ENCODE measurements at regions not wholly inside any gene's neighbourhood (a gene's known extent, or its start where the extent isn't known, plus 50 kb on each side); places are given as distances from the start of the nearest gene placed in this dataset.
"Not testable (repeated sequence)": the region's sequence is repeated elsewhere in the genome, so short reads cannot be mapped to it uniquely, and the experiment has no call there.

DNA sequence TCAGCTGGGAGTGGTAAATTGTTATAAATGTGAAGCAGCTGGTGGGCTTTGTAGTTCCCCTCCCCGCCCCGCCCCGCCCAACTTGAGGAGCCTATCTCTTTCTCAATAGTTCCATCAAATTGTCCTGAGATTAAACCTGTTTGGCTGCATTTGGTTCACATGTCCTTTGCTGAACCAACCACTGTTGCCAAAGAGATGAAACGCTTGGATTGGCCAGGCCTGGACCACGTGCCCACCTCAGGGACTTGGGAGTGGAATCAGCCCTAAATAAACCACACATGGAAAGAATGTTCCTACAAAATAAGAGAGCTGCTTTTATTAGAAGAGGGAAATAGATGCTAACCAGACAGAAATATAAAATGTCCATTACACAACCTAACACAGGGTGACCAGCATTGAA, 424.9 kb upstream of the KAZN start:
- H2AFZ ChIP-seq (ENCODE audit: low read length) = no peak overlapping the region
- WGBS, 2 donors (ENCODE audit: extremely low coverage in 2 of 2, insufficient read length in 2 of 2, insufficient replicate concordance in 1 of 2) = no CpG with 5 or more reads among the region's 5 CpGs
- no peak overlapping the region for H2BK120ac ChIP-seq (ENCODE audit: low read depth, low read length)
- H3K14ac ChIP-seq (ENCODE audit: low read length) = no peak overlapping the region
- DNase-seq (ENCODE audit: low spot score) = no peak
- H2BK5ac ChIP-seq (ENCODE audit: low read length) = no peak overlapping the region
- no peak overlapping the region for H4K8ac ChIP-seq (ENCODE audit: low read depth, low read length)
- no peak overlapping the region for H3K4me2 ChIP-seq (ENCODE audit: insufficient read depth, low read length, poor library complexity, severe bottlenecking)
- H3K9ac ChIP-seq (ENCODE audit: low read depth, low read length, poor library complexity) = no peak overlapping the region
- H3K4ac ChIP-seq (ENCODE audit: low read length) = no peak overlapping the region
- H2BK12ac ChIP-seq (ENCODE audit: low read length) = no peak overlapping the region
- no peak overlapping the region for H3K23ac ChIP-seq (ENCODE audit: low read depth, low read length, poor library complexity)
- no peak overlapping the region for H3K18ac ChIP-seq (ENCODE audit: low read length)
- H3K4me3 ChIP-seq (ENCODE audit: low read length in 2 of 2) = no peak overlapping the region
- no peak overlapping the region for H4K91ac ChIP-seq (ENCODE audit: low read depth, low read length, poor library complexity)
- H2AK5ac ChIP-seq (ENCODE audit: low read depth, low read length) = no peak overlapping the region
- no peak overlapping the region for H2BK15ac ChIP-seq (ENCODE audit: low read length)
- H3K36me3 ChIP-seq (replicated peaks in 1 of 2; ENCODE audit: control insufficient read depth in 2 of 2, insufficient read depth in 2 of 2, low read length in 2 of 2) = peaks cover 0 to 2% of the 10 kb centered on the region in 2 donors
- no peak overlapping the region for H3K27ac ChIP-seq (replicated peaks; ENCODE audit: low read length)
- peaks cover 0 to 1% of the 10 kb centered on the region in 2 donors for H3K4me1 ChIP-seq (ENCODE audit: control insufficient read depth in 2 of 2, insufficient read depth in 1 of 2, low read depth in 1 of 2, low read length in 2 of 2)
- H3K9me3 ChIP-seq (replicated peaks in 1 of 2; ENCODE audit: control insufficient read depth in 2 of 2, insufficient read depth in 1 of 2, low read depth in 1 of 2, low read length in 2 of 2) = peaks cover 2 to 8% of the 10 kb centered on the region in 2 donors
- peaks cover 0 to 10% (median 0%) of the 10 kb centered on the region in 3 experiments for H3K27me3 ChIP-seq (ENCODE audit: control insufficient read depth in 3 of 3, insufficient read depth in 3 of 3, low read depth in 1 of 3, low read length in 3 of 3)
- H3K79me1 ChIP-seq (ENCODE audit: low read depth, low read length) = no peaks in the 10 kb centered on the region

DNA sequence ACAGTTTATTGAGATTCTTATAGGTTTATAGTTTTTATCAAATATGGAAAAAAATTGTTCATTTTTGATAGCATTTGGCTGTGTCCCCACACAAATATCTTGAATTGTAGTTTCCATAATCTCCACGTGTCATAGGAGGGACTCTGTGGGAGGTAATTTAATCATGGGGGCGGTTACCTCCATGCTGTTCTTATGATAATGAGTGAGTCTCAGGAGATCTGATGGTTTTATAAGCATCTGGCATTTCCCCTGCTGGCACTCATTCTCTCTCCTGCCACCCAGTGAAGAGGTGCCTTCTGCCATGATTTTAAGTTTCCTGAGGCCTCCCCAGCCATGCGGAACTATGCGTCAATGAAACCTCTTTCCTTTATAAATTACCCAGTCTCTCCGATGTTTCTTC, 420.6 kb upstream of the KAZN start:
- H3K4me3 ChIP-seq (ENCODE audit: low read length in 2 of 2); H3K9ac ChIP-seq (ENCODE audit: low read depth, low read length, poor library complexity); H3K23ac ChIP-seq (ENCODE audit: low read depth, low read length, poor library complexity); H3K79me1 ChIP-seq (ENCODE audit: low read depth, low read length); H2BK120ac ChIP-seq (ENCODE audit: low read depth, low read length); H2AK5ac ChIP-seq (ENCODE audit: low read depth, low read length); H2AFZ ChIP-seq (ENCODE audit: low read length); H2BK12ac ChIP-seq (ENCODE audit: low read length); H2BK15ac ChIP-seq (ENCODE audit: low read length); H3K4me2 ChIP-seq (ENCODE audit: insufficient read depth, low read length, poor library complexity, severe bottlenecking); H3K4ac ChIP-seq (ENCODE audit: low read length); H3K36me3 ChIP-seq (replicated peaks in 1 of 2; ENCODE audit: control insufficient read depth in 2 of 2, insufficient read depth in 2 of 2, low read length in 2 of 2); DNase-seq (ENCODE audit: low spot score); H3K9me3 ChIP-seq (replicated peaks in 1 of 2; ENCODE audit: control insufficient read depth in 2 of 2, insufficient read depth in 1 of 2, low read depth in 1 of 2, low read length in 2 of 2); H4K8ac ChIP-seq (ENCODE audit: low read depth, low read length); H4K91ac ChIP-seq (ENCODE audit: low read depth, low read length, poor library complexity); H2BK5ac ChIP-seq (ENCODE audit: low read length); H3K14ac ChIP-seq (ENCODE audit: low read length); H3K27ac ChIP-seq (replicated peaks; ENCODE audit: low read length); H3K27me3 ChIP-seq (ENCODE audit: control insufficient read depth in 3 of 3, insufficient read depth in 3 of 3, low read depth in 1 of 3, low read length in 3 of 3); H3K18ac ChIP-seq (ENCODE audit: low read length): not testable (repeated sequence)
- WGBS, 2 donors (ENCODE audit: extremely low coverage in 2 of 2, insufficient read length in 2 of 2, insufficient replicate concordance in 1 of 2) = no CpG with 5 or more reads among the region's 5 CpGs
- H3K4me1 ChIP-seq (ENCODE audit: control insufficient read depth in 2 of 2, insufficient read depth in 1 of 2, low read depth in 1 of 2, low read length in 2 of 2) = peaks cover 4 to 12% of the 10 kb centered on the region in 2 donors

- H3K18ac ChIP-seq (ENCODE audit: low read length) = no peak overlapping the region
- H4K8ac ChIP-seq (ENCODE audit: low read depth, low read length) = no peak overlapping the region
- peaks cover 0 to 2% of the 10 kb centered on the region in 2 donors for H3K9me3 ChIP-seq (replicated peaks in 1 of 2; ENCODE audit: control insufficient read depth in 2 of 2, insufficient read depth in 1 of 2, low read depth in 1 of 2, low read length in 2 of 2)
- H3K4me3 ChIP-seq (ENCODE audit: low read length in 2 of 2) = no peak overlapping the region
- H3K36me3 ChIP-seq (replicated peaks in 1 of 2; ENCODE audit: control insufficient read depth in 2 of 2, insufficient read depth in 2 of 2, low read length in 2 of 2) = no peaks in the 10 kb centered on the region
- H2BK5ac ChIP-seq (ENCODE audit: low read length) = no peak overlapping the region
- peaks cover 0 to 4% (median 0%) of the 10 kb centered on the region in 3 experiments for H3K27me3 ChIP-seq (ENCODE audit: control insufficient read depth in 3 of 3, insufficient read depth in 3 of 3, low read depth in 1 of 3, low read length in 3 of 3)
- no peak overlapping the region for H3K27ac ChIP-seq (replicated peaks; ENCODE audit: low read length)
- no peak overlapping the region for H4K91ac ChIP-seq (ENCODE audit: low read depth, low read length, poor library complexity)
- no peak overlapping the region for H3K23ac ChIP-seq (ENCODE audit: low read depth, low read length, poor library complexity)
- H2BK120ac ChIP-seq (ENCODE audit: low read depth, low read length) = no peak overlapping the region
- H3K4me1 ChIP-seq (ENCODE audit: control insufficient read depth in 2 of 2, insufficient read depth in 1 of 2, low read depth in 1 of 2, low read length in 2 of 2) = peaks cover 5 to 21% of the 10 kb centered on the region in 2 donors
- H2BK15ac ChIP-seq (ENCODE audit: low read length) = no peak overlapping the region
- WGBS, 2 donors (ENCODE audit: extremely low coverage in 2 of 2, insufficient read length in 2 of 2, insufficient replicate concordance in 1 of 2) = no CpG with 5 or more reads among the region's 4 CpGs
- H3K14ac ChIP-seq (ENCODE audit: low read length) = no peak overlapping the region
- no peaks in the 10 kb centered on the region for H3K79me1 ChIP-seq (ENCODE audit: low read depth, low read length)
- no peak overlapping the region for H3K4ac ChIP-seq (ENCODE audit: low read length)
- DNase-seq (ENCODE audit: low spot score) = no peak
- H3K4me2 ChIP-seq (ENCODE audit: insufficient read depth, low read length, poor library complexity, severe bottlenecking) = no peak overlapping the region
- no peak overlapping the region for H2AFZ ChIP-seq (ENCODE audit: low read length)
- no peak overlapping the region for H2BK12ac ChIP-seq (ENCODE audit: low read length)
- no peak overlapping the region for H2AK5ac ChIP-seq (ENCODE audit: low read depth, low read length)
- no peak overlapping the region for H3K9ac ChIP-seq (ENCODE audit: low read depth, low read length, poor library complexity)
Observed at GRCh38 chr1:14180738-14181137, 417.7 kb upstream of the KAZN start.

- Histone ChIP-seq H2BK5ac (ENCODE audit: low read length) (no peak overlapping the region), H2AFZ (ENCODE audit: low read length) (peak overlapping the region; percentile 39), H3K27ac (replicated peaks; ENCODE audit: low read length) (peak overlapping the region; percentile 39), H3K9ac (ENCODE audit: low read depth, low read length, poor library complexity) (no peak overlapping the region), H2BK120ac (ENCODE audit: low read depth, low read length) (no peak overlapping the region), H4K8ac (ENCODE audit: low read depth, low read length) (no peak overlapping the region), H2BK12ac (ENCODE audit: low read length) (no peak overlapping the region), H3K18ac (ENCODE audit: low read length) (no peak overlapping the region), H3K4me3 (ENCODE audit: low read length in 2 of 2) (no peak overlapping the region), H3K23ac (ENCODE audit: low read depth, low read length, poor library complexity) (no peak overlapping the region), H3K27me3 (ENCODE audit: control insufficient read depth in 3 of 3, insufficient read depth in 3 of 3, low read depth in 1 of 3, low read length in 3 of 3) (no peaks in the 10 kb centered on the region), H3K4me1 (ENCODE audit: control insufficient read depth in 2 of 2, insufficient read depth in 1 of 2, low read depth in 1 of 2, low read length in 2 of 2) (peaks cover 5 to 21% of the 10 kb centered on the region in 2 donors), H3K14ac (ENCODE audit: low read length) (no peak overlapping the region), H3K36me3 (replicated peaks in 1 of 2; ENCODE audit: control insufficient read depth in 2 of 2, insufficient read depth in 2 of 2, low read length in 2 of 2) (no peaks in the 10 kb centered on the region), H2AK5ac (ENCODE audit: low read depth, low read length) (no peak overlapping the region), H3K79me1 (ENCODE audit: low read depth, low read length) (no peaks in the 10 kb centered on the region), H3K9me3 (replicated peaks in 1 of 2; ENCODE audit: control insufficient read depth in 2 of 2, insufficient read depth in 1 of 2, low read depth in 1 of 2, low read length in 2 of 2) (peaks cover 0 to 2% of the 10 kb centered on the region in 2 donors), H2BK15ac (ENCODE audit: low read length) (no peak overlapping the region), H3K4me2 (ENCODE audit: insufficient read depth, low read length, poor library complexity, severe bottlenecking) (no peak overlapping the region), H4K91ac (ENCODE audit: low read depth, low read length, poor library complexity) (no peak overlapping the region), H3K4ac (ENCODE audit: low read length) (no peak overlapping the region)
- peak; percentile 15 for DNase-seq (ENCODE audit: low spot score)
- WGBS, 2 donors (ENCODE audit: extremely low coverage in 2 of 2, insufficient read length in 2 of 2, insufficient replicate concordance in 1 of 2) = no CpG with 5 or more reads among the region's 9 CpGs
Observed at GRCh38 chr1:14181191-14181795, 417.2 kb upstream of the KAZN start.
